Natural killer cell (primary cell): ENCODE measurements at regions not wholly inside any gene's neighbourhood (a gene's known extent, or its start where the extent isn't known, plus 50 kb on each side); places are given as distances from the start of the nearest gene placed in this dataset.
A peak's percentile ranks its signal among the peaks of the same experiment; 100 is the strongest.

ENCODE experiments used
- ATAC-seq, 3 donors: fragments of 150-1000 bp in 2 of 3; fragments of 200-7000 bp in 1 of 3; cut with Tn5 transposase; 1 replicate in 1 of 3; 2 replicates in 2 of 3; pipeline ENCODE4 v1.10.0; 2021; ENCODE audit warnings: mild to moderate bottlenecking in 2 of 3, moderate library complexity in 2 of 3
- DNase-seq, 2 donors: peaks; one replicate each; pipeline versions ENCODE4 v3.0.0 to v3.0.0-alpha.2; 2013 to 2021; ENCODE audit warnings: mixed read lengths in 1 of 2
- H3K27ac ChIP-seq: one replicate; pipeline ENCODE4 v1.5.1; 2013; ENCODE audit warnings: mild to moderate bottlenecking, low read length
- H3K27me3 ChIP-seq: one replicate; pipeline ENCODE4 v1.6.1; 2013; ENCODE audit warnings: low read length; ENCODE audit not compliant: control insufficient read depth, insufficient read depth
- H3K36me3 ChIP-seq: one replicate; pipeline ENCODE4 v1.6.1; 2013; ENCODE audit warnings: low read length; ENCODE audit not compliant: control insufficient read depth, insufficient read depth
- H3K4me1 ChIP-seq: one replicate; pipeline ENCODE4 v1.6.1; 2013; ENCODE audit warnings: low read length; ENCODE audit not compliant: control insufficient read depth, insufficient read depth
- H3K4me3 ChIP-seq: one replicate; pipeline ENCODE4 v1.5.1; 2013; ENCODE audit warnings: low read length
- H3K9me3 ChIP-seq: one replicate; pipeline ENCODE4 v1.6.1; 2013; ENCODE audit warnings: low read length; ENCODE audit not compliant: control insufficient read depth, insufficient read depth
- H3K27ac Mint-ChIP-seq, 2 donors: one replicate each; pipeline ENCODE4 v1.8.0; 2022; ENCODE audit warnings: mild to moderate bottlenecking in 2 of 2, mixed read lengths in 2 of 2, moderate library complexity in 1 of 2
- H3K27me3 Mint-ChIP-seq, 2 donors: one replicate each; pipeline ENCODE4 v1.8.0; 2022; ENCODE audit warnings: low read depth in 2 of 2, mixed read lengths in 2 of 2
- H3K36me3 Mint-ChIP-seq: one replicate; pipeline ENCODE4 v1.8.0; 2022; ENCODE audit warnings: mixed read lengths
- H3K4me1 Mint-ChIP-seq, 2 donors: one replicate each; pipeline ENCODE4 v1.8.0; 2022; ENCODE audit warnings: mixed read lengths in 2 of 2
- H3K4me3 Mint-ChIP-seq: one replicate; pipeline ENCODE4 v1.8.0; 2022; ENCODE audit warnings: mild to moderate bottlenecking, moderate library complexity, mixed read lengths
- H3K9me3 Mint-ChIP-seq, 2 donors: one replicate each; pipeline ENCODE4 v1.8.0; 2022; ENCODE audit warnings: mixed read lengths in 2 of 2
- CTCF ChIP-seq: fragments of 200-600 bp; IDR thresholded peaks from one replicate; pipeline ENCODE4 v1.8.0; 2022; ENCODE audit warnings: antibody characterized with exemption
- WGBS: methylation state at CpG from one replicate; pipeline ENCODE4 v1.1.7; 2013; ENCODE audit warnings: missing lambda C conversion rate; ENCODE audit not compliant: insufficient coverage; 5-methylcytosine and 5-hydroxymethylcytosine counted together
- intact Hi-C: fragments of 100-400 bp; cut with micrococcal nuclease; formaldehyde crosslinking; loops from one replicate; pipeline ENCODE4 v1.14.2; 2022

GRCh38 chr17:77782201-77782600, 176.3 kb upstream of the TNRC6C start:
- Mint-ChIP-seq H3K4me1 (peaks cover 28 to 29% of the 10 kb centered on the region in 2 donors), H3K9me3 (no peaks in the 10 kb centered on the region), H3K27me3 (no peaks in the 10 kb centered on the region), H3K4me3 (no peak overlapping the region), H3K36me3 (no peaks in the 10 kb centered on the region), H3K27ac (peak overlapping the region in 1 of 2 donors; percentile 67)
- DNase-seq, result no peak
- H3K4me1 ChIP-seq, result peaks cover 44% of the 10 kb centered on the region
- no peaks in the 10 kb centered on the region for H3K36me3 ChIP-seq
- TF ChIP-seq CTCF, result no peak
- no peak for ATAC-seq
- intact Hi-C loops, result loop anchor here (5.0 kb wide), 1 partner anchor 175 kb away; the partner anchor contains the start of gene TNRC6C
- no peaks in the 10 kb centered on the region for H3K9me3 ChIP-seq
- 87% methylated on average over 10 of the region's 10 CpGs for WGBS
- no peaks in the 10 kb centered on the region for H3K27me3 ChIP-seq
- H3K4me3 ChIP-seq, result no peak overlapping the region
- no peak overlapping the region for H3K27ac ChIP-seq

- Histone ChIP-seq H3K36me3 (no peaks in the 10 kb centered on the region), H3K27ac (no peak overlapping the region), H3K27me3 (no peaks in the 10 kb centered on the region), H3K4me3 (no peak overlapping the region), H3K4me1 (peaks cover 44% of the 10 kb centered on the region), H3K9me3 (no peaks in the 10 kb centered on the region)
- WGBS, result 90% methylated on average over 13 of the region's 14 CpGs
- Mint-ChIP-seq H3K4me1 (peaks cover 29 to 32% of the 10 kb centered on the region in 2 donors), H3K9me3 (no peaks in the 10 kb centered on the region), H3K27ac (peak overlapping the region in 1 of 2 donors; percentile 67), H3K4me3 (no peak overlapping the region), H3K36me3 (no peaks in the 10 kb centered on the region), H3K27me3 (peaks cover 0 to 1% of the 10 kb centered on the region in 2 donors)
- TF ChIP-seq CTCF, result no peak
- ATAC-seq, result no peak
- DNase-seq, result no peak
- intact Hi-C loops, result loop anchor here (5.0 kb wide), 1 partner anchor 175 kb away; the partner anchor contains the start of gene TNRC6C
Observed at GRCh38 chr17:77782611-77783010, 175.9 kb upstream of the TNRC6C start.

GRCh38 chr17:77783991-77784820, 174.3 kb upstream of the TNRC6C start:
- Histone ChIP-seq H3K4me3 (no peak overlapping the region), H3K36me3 (no peaks in the 10 kb centered on the region), H3K27ac (peak overlapping the region; percentile 92), H3K4me1 (peaks cover 44% of the 10 kb centered on the region), H3K27me3 (no peaks in the 10 kb centered on the region), H3K9me3 (no peaks in the 10 kb centered on the region)
- no peak for TF ChIP-seq CTCF
- Mint-ChIP-seq H3K36me3 (no peaks in the 10 kb centered on the region), H3K4me3 (peak overlapping the region; percentile 73), H3K27me3 (peaks cover 0 to 6% of the 10 kb centered on the region in 2 donors), H3K27ac (peak overlapping the region; percentile 91 to 98), H3K9me3 (no peaks in the 10 kb centered on the region), H3K4me1 (peaks cover 29 to 33% of the 10 kb centered on the region in 2 donors)
- DNase-seq (peak; percentile 70 to 93), ATAC-seq (peak; percentile 91 to 96 (median 92))
- intact Hi-C loops, result loop anchor here (1.0 to 5.0 kb wide), 4 partner anchors 52 to 173 kb away; partner anchors contain the start of gene TNRC6C
- WGBS, result 37% methylated on average over 20 of the region's 20 CpGs
